HepG2 (cell line): ENCODE measurements at regions not wholly inside any gene's neighbourhood (a gene's known extent, or its start where the extent isn't known, plus 50 kb on each side); places are given as distances from the start of the nearest gene placed in this dataset.

Experiments used
- ATAC-seq: fragments of 200-7000 bp; cut with Tn5 transposase; 3 replicates; pipeline ENCODE4 v1.9.1; 2020; ENCODE audit warnings: mild to moderate bottlenecking, moderate library complexity
- BruUV-seq: library from RNA; stranded (reverse); fragments of 400-500 nt; replicated peaks from 2 replicates; lab custom pipeline; 2021; lab: Mats Ljungman, UMichigan
- CTCF ChIA-PET: fragments of 300-600 bp; formaldehyde crosslinking; extraction: SDS; loops from one replicate; lab custom pipeline; 2021; ENCODE audit warnings: low total read pairs, inconsistent platforms, low intra/inter-chr PET ratio; lab: Yijun Ruan, JAX
- POLR2A ChIA-PET: fragments of 350-600 bp; sonication (Branson Sonifier 250); formaldehyde crosslinking; loops from one replicate; lab custom pipeline; 2020; ENCODE audit warnings: antibody characterized with exemption, inconsistent platforms; lab: Yijun Ruan, JAX
- DNase-seq: peaks from one replicate; pipeline ENCODE4 v3.0.0-alpha.2; 2015; ENCODE audit warnings: low spot score
- FAIRE-seq: peaks from 3 replicates; lab custom pipeline; 2011; peaks lifted over from hg19 to GRCh38; lab: Jason Lieb, UNC
- H2AFZ ChIP-seq: one replicate; pipeline ENCODE4 v1.6.1; 2011; ENCODE audit warnings: low read length, inconsistent platforms
- H3K27ac ChIP-seq: fragments of 300-600 bp; 3 replicates; pipeline ENCODE4 v1.8.0; 2011; ENCODE audit warnings: mixed run types, mild to moderate bottlenecking, mixed read lengths, low read length, inconsistent platforms; ENCODE audit not compliant: insufficient read depth; ENCODE audit errors: extremely low read length
- H3K27me3 ChIP-seq, 2 experiments: fragments of 200-600 bp in 1 of 2; 2 replicates in 1 of 2; 3 replicates in 1 of 2; pipeline versions ENCODE4 v1.6.0 to v1.8.0; 2011; ENCODE audit warnings: low read length in 2 of 2, mild to moderate bottlenecking in 2 of 2, moderate library complexity in 2 of 2, inconsistent platforms in 1 of 2; ENCODE audit not compliant: insufficient read depth in 2 of 2, control insufficient read depth in 1 of 2
- H3K36me3 ChIP-seq, 2 experiments: fragments of 200-600 bp in 1 of 2; replicated peaks in 1 of 2; 2 replicates in 1 of 2; 3 replicates in 1 of 2; pipeline versions ENCODE4 v1.5.1 to v1.8.0; 2011; ENCODE audit warnings: low read length in 2 of 2, inconsistent platforms in 1 of 2; ENCODE audit not compliant: insufficient read depth in 2 of 2, control insufficient read depth in 1 of 2
- H3K4me1 ChIP-seq: 2 replicates; pipeline ENCODE4 v1.5.1; 2012; ENCODE audit warnings: low read length, inconsistent platforms; ENCODE audit not compliant: insufficient read depth
- H3K4me2 ChIP-seq: 2 replicates; pipeline ENCODE4 v1.6.0; 2011; ENCODE audit warnings: low read depth, low read length, inconsistent platforms
- H3K4me3 ChIP-seq, 3 experiments: fragments of 200-600 bp in 1 of 3; sonication (generic), shearing (Covaris generic) in 1 of 3; replicated peaks in 1 of 3; 2 replicates each; pipeline ENCODE4 v1.5.1; 2011 to 2016; ENCODE audit warnings: low read length in 3 of 3, inconsistent platforms in 2 of 3, low read depth in 2 of 3, mild to moderate bottlenecking in 2 of 3, control low read depth in 1 of 3, mixed read lengths in 1 of 3; ENCODE audit not compliant: insufficient read depth in 1 of 3
- H3K79me2 ChIP-seq: one replicate; pipeline ENCODE4 v1.6.1; 2011; ENCODE audit warnings: low read length, inconsistent platforms; ENCODE audit not compliant: insufficient read depth
- H3K9ac ChIP-seq: 2 replicates; pipeline ENCODE4 v1.6.0; 2011; ENCODE audit warnings: mild to moderate bottlenecking, low read depth, low read length, inconsistent platforms; ENCODE audit not compliant: insufficient read depth
- H3K9me3 ChIP-seq: 2 replicates; pipeline ENCODE4 v1.5.1; 2012; ENCODE audit warnings: mild to moderate bottlenecking, low read length
- H4K20me1 ChIP-seq: 2 replicates; pipeline ENCODE4 v1.6.0; 2011; ENCODE audit warnings: inconsistent platforms, mild to moderate bottlenecking, low read length, moderate library complexity; ENCODE audit not compliant: insufficient read depth
- FOXK1 ChIP-seq: sonication (generic); formaldehyde crosslinking; IDR thresholded peaks from 2 replicates; pipeline ENCODE4 v1.4.0; 2020; ENCODE audit warnings: low read depth, missing genetic modification reagents, borderline replicate concordance
- GATAD2A ChIP-seq: IDR thresholded peaks from 2 replicates; pipeline ENCODE4 v1.6.1; 2016
- JARID2 ChIP-seq: sonication (generic); formaldehyde crosslinking; IDR thresholded peaks from 2 replicates; pipeline ENCODE4 v1.8.1; 2023; ENCODE audit warnings: missing genetic modification reagents, inconsistent platforms; ENCODE audit not compliant: insufficient replicate concordance
- NPAS2 ChIP-seq: sonication (generic); formaldehyde crosslinking; IDR thresholded peaks from 2 replicates; pipeline ENCODE4 v1.8.0; 2022; ENCODE audit warnings: mild to moderate bottlenecking, missing genetic modification reagents, borderline replicate concordance
- SALL2 ChIP-seq: sonication (generic); formaldehyde crosslinking; IDR thresholded peaks from 2 replicates; pipeline ENCODE4 v1.8.1; 2023; ENCODE audit warnings: mild to moderate bottlenecking, missing genetic modification reagents, inconsistent platforms
- SIX4 ChIP-seq: sonication (generic); formaldehyde crosslinking; IDR thresholded peaks from 2 replicates; pipeline ENCODE4 v1.4.0; 2020; ENCODE audit warnings: missing genetic modification reagents
- SNAI1 ChIP-seq: sonication (generic); formaldehyde crosslinking; IDR thresholded peaks from 2 replicates; pipeline ENCODE4 v1.5.0; 2020; ENCODE audit warnings: mild to moderate bottlenecking, missing genetic modification reagents, borderline replicate concordance
- STAG1 ChIP-seq: sonication (generic); formaldehyde crosslinking; IDR thresholded peaks from 2 replicates; pipeline ENCODE4 v1.4.0; 2020; ENCODE audit warnings: missing genetic modification reagents
- TGIF2 ChIP-seq: IDR thresholded peaks from 2 replicates; pipeline ENCODE4 v1.6.1; 2016; ENCODE audit warnings: control low read depth, missing compliant biosample characterization
- ZNF17 ChIP-seq: sonication (generic); formaldehyde crosslinking; IDR thresholded peaks from 2 replicates; pipeline ENCODE4 v1.5.0; 2020; ENCODE audit warnings: mild to moderate bottlenecking, missing genetic modification reagents
- ZNF180 ChIP-seq: sonication (generic); formaldehyde crosslinking; IDR thresholded peaks from 2 replicates; pipeline ENCODE4 v1.4.0; 2020; ENCODE audit warnings: low read depth, missing genetic modification reagents, borderline replicate concordance
- ZNF530 ChIP-seq: sonication (generic); formaldehyde crosslinking; IDR thresholded peaks from 2 replicates; pipeline ENCODE4 v1.5.0; 2020; ENCODE audit warnings: low read depth, mild to moderate bottlenecking, missing genetic modification reagents
- ZNF589 ChIP-seq: sonication (generic); formaldehyde crosslinking; conservative IDR thresholded peaks from 2 replicates; pipeline ENCODE4 v1.8.0; 2022; ENCODE audit warnings: mild to moderate bottlenecking, moderate library complexity, missing genetic modification reagents
- WGBS: methylation state at CpG from one replicate; pipeline ENCODE4 v1.1.6; 2017; ENCODE audit warnings: low lambda C conversion rate; 5-methylcytosine and 5-hydroxymethylcytosine counted together
- in situ Hi-C: cut with HindIII; loops from 2 replicates; pipeline ENCODE4 v1.10.0; 2017; ENCODE audit warnings: low pct_unique_long_range_greater_than_20kb; ENCODE audit not compliant: extremely low pct_ligation_motif_present
- intact Hi-C: fragments of 100-400 bp; cut with micrococcal nuclease; formaldehyde crosslinking; loops from one replicate; pipeline ENCODE4 v1.10.0; 2022; ENCODE audit not compliant: unreplicated experiment
- TF ChIP-seq, protein P1 (sequence below): IDR thresholded peaks from 2 replicates; pipeline ENCODE4 v1.4.0; 2020; ENCODE audit warnings: mild to moderate bottlenecking, missing genetic modification reagents
- TF ChIP-seq, protein P2 (sequence below): IDR thresholded peaks from 2 replicates; pipeline ENCODE4 v1.6.1; 2018; ENCODE audit warnings: missing genetic modification reagents
- TF ChIP-seq, protein P3 (sequence below): IDR thresholded peaks from 2 replicates; pipeline ENCODE4 v1.6.1; 2012; ENCODE audit warnings: low read length, improper control_type of control experiment

DNA sequence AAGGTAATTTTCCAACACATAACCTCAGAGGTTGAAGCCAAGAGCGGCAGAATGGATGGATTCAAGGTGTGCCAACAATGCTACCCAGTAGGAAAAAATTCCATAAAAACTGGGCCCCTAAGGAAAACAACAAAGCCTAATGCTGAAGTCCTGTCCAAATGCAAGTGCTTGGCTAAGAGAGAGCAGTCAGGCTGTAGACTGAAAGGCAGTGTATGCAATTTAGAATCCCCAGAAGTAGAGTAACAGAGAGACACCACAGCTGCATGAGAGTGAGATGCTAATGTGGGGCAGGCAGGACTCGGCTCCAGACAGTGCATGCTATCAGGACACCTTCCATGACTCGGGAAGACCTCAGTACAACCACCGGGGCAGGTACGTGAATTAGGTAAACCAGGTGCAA is 124.5 kb downstream of the ZFAND4 start:
- WGBS: 95% methylated on average over 5 of the region's 5 CpGs
- TF ChIP-seq ZNF180 (CRISPR knock-in tag) (no peak), TGIF2 (CRISPR knock-in tag) (no peak), GATAD2A (CRISPR knock-in tag) (no peak), SNAI1 (CRISPR knock-in tag) (no peak), SALL2 (CRISPR knock-in tag) (no peak), STAG1 (no peak), ZNF589 (no peak), JARID2 (CRISPR knock-in tag) (no peak), FOXK1 (CRISPR knock-in tag) (no peak), NPAS2 (no peak), ZNF530 (CRISPR knock-in tag) (no peak), SIX4 (CRISPR knock-in tag) (no peak), ZNF17 (CRISPR knock-in tag) (no peak)
- TF ChIP-seq, protein P1, sequence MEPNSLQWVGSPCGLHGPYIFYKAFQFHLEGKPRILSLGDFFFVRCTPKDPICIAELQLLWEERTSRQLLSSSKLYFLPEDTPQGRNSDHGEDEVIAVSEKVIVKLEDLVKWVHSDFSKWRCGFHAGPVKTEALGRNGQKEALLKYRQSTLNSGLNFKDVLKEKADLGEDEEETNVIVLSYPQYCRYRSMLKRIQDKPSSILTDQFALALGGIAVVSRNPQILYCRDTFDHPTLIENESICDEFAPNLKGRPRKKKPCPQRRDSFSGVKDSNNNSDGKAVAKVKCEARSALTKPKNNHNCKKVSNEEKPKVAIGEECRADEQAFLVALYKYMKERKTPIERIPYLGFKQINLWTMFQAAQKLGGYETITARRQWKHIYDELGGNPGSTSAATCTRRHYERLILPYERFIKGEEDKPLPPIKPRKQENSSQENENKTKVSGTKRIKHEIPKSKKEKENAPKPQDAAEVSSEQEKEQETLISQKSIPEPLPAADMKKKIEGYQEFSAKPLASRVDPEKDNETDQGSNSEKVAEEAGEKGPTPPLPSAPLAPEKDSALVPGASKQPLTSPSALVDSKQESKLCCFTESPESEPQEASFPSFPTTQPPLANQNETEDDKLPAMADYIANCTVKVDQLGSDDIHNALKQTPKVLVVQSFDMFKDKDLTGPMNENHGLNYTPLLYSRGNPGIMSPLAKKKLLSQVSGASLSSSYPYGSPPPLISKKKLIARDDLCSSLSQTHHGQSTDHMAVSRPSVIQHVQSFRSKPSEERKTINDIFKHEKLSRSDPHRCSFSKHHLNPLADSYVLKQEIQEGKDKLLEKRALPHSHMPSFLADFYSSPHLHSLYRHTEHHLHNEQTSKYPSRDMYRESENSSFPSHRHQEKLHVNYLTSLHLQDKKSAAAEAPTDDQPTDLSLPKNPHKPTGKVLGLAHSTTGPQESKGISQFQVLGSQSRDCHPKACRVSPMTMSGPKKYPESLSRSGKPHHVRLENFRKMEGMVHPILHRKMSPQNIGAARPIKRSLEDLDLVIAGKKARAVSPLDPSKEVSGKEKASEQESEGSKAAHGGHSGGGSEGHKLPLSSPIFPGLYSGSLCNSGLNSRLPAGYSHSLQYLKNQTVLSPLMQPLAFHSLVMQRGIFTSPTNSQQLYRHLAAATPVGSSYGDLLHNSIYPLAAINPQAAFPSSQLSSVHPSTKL (CRISPR knock-in tag): no peak
- TF ChIP-seq, protein P2, sequence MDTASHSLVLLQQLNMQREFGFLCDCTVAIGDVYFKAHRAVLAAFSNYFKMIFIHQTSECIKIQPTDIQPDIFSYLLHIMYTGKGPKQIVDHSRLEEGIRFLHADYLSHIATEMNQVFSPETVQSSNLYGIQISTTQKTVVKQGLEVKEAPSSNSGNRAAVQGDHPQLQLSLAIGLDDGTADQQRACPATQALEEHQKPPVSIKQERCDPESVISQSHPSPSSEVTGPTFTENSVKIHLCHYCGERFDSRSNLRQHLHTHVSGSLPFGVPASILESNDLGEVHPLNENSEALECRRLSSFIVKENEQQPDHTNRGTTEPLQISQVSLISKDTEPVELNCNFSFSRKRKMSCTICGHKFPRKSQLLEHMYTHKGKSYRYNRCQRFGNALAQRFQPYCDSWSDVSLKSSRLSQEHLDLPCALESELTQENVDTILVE (CRISPR knock-in tag): no peak
- TF ChIP-seq, protein P3, sequence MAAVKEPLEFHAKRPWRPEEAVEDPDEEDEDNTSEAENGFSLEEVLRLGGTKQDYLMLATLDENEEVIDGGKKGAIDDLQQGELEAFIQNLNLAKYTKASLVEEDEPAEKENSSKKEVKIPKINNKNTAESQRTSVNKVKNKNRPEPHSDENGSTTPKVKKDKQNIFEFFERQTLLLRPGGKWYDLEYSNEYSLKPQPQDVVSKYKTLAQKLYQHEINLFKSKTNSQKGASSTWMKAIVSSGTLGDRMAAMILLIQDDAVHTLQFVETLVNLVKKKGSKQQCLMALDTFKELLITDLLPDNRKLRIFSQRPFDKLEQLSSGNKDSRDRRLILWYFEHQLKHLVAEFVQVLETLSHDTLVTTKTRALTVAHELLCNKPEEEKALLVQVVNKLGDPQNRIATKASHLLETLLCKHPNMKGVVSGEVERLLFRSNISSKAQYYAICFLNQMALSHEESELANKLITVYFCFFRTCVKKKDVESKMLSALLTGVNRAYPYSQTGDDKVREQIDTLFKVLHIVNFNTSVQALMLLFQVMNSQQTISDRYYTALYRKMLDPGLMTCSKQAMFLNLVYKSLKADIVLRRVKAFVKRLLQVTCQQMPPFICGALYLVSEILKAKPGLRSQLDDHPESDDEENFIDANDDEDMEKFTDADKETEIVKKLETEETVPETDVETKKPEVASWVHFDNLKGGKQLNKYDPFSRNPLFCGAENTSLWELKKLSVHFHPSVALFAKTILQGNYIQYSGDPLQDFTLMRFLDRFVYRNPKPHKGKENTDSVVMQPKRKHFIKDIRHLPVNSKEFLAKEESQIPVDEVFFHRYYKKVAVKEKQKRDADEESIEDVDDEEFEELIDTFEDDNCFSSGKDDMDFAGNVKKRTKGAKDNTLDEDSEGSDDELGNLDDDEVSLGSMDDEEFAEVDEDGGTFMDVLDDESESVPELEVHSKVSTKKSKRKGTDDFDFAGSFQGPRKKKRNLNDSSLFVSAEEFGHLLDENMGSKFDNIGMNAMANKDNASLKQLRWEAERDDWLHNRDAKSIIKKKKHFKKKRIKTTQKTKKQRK: no peak
- TF ChIP-seq, all 625 proteins: peak for 0
- ATAC-seq (no peak), FAIRE-seq (no peak), DNase-seq (no peak)
- Histone ChIP-seq H3K9me3 (no peaks in the 10 kb centered on the region), H3K9ac (no peak overlapping the region), H3K36me3 (peaks cover 2 to 6% of the 10 kb centered on the region in 2 experiments; a peak in 4 of 5 replicates), H3K79me2 (no peaks in the 10 kb centered on the region), H3K4me1 (peaks cover 6% of the 10 kb centered on the region), H3K4me2 (no peak overlapping the region), H3K27me3 (no peaks in the 10 kb centered on the region), H3K27ac (no peak overlapping the region), H2AFZ (no peak overlapping the region), H4K20me1 (no peaks in the 10 kb centered on the region), H3K4me3 (no peak overlapping the region)
- in situ Hi-C loops (no loop called here), intact Hi-C loops (no loop called here)
- ChIA-PET POLR2A (no interaction called here), CTCF (no interaction called here)
- no TSS peak for BruUV-seq
